Heart left ventricle (tissue), 13 donors: ENCODE measurements at regions not wholly inside any gene's neighbourhood (a gene's known extent, or its start where the extent isn't known, plus 50 kb on each side); places are given as distances from the start of the nearest gene placed in this dataset.

Experiments
- POLR2A ChIP-seq, 2 donors: fragments of 450-650 bp; IDR thresholded peaks; one replicate each; pipeline ENCODE4 v1.6.1; 2017; ENCODE audit warnings: antibody characterized with exemption in 2 of 2, mild to moderate bottlenecking in 2 of 2, moderate library complexity in 2 of 2
- TF ChIP-seq, protein P1 (sequence below), 12 donors: fragments of 200-600 bp; sonication (generic) in 4 of 12; IDR thresholded peaks; one replicate each; pipeline versions ENCODE4 v1.5.0 to v1.8.0; 2018 to 2022; ENCODE audit warnings: antibody characterized with exemption in 12 of 12, mild to moderate bottlenecking in 5 of 12
- donor health status: ischemic (EF 13 %, LVEDD 7.1; RV severe dilation, severe dysfunction).
- donor health status: DM: no; HTN: yes; CAD: no.
- donor health status: DM: no; HTN: no; CAD: no.
- donor health status: ischemic (EF 25% LVEDD 6.9; RV normal size, moderate dysfunction).
- donor health status: ischemic (EF 25% LVEDD 5.7; RV mildly dilated, moderate dysfunction).
- donor health status: ischemic (EF 35%, LVEDD 5.7; RV mildly dilated, moderate dysfunction).
- donor health status: nonischemic (EF 11% LVEDD 7.7; RV severe dilation, severe dysfunction).
- donor health status: DM: yes; HTN: yes; CAD: no.
- donor health status: PGD.
- donor health status: ischemic (EF 29% LVEDD 5.4; RV normal size, mild dysfunction).
- donor health status: nonischemic (EF 23%, LVEDD 6.1; RV moderate dilation, normal function).

DNA sequence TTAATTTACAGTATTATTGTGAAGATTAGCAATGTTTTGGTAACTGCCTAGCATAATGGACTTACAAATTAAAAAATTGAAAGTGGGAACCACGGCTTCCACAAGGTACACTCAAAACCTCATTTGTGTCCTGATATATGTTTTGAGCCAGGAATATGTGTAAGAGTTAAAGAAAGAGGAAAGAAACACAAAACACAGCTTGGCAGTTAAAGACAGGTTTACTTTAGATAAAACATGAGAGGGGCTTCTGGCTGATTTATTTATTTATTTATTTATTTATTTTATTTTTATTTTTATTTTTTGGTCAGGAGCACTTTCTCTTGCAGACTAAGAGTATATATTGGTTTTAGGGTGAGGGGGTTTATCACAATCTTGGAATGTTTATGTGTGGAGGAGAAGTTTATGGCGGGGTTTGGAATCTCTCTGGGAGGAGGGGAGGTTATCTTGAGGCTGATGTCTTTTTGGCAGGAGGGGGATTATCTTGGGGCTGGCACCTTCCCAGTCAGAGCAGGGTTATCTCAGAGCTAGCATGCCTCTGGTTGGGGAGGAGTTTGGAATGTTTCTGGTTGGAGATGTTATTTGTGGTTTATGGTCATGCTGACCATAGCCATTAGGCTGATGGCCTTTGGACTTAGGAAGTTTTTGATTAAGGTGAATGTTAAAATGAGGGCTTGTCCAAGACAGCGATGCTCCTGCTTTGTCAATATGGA lies 436.7 kb downstream of the DAD1 start:
- TF ChIP-seq POLR2A (IDR thresholded peaks at IDR 0.05) = no peak
- TF ChIP-seq, protein P1, sequence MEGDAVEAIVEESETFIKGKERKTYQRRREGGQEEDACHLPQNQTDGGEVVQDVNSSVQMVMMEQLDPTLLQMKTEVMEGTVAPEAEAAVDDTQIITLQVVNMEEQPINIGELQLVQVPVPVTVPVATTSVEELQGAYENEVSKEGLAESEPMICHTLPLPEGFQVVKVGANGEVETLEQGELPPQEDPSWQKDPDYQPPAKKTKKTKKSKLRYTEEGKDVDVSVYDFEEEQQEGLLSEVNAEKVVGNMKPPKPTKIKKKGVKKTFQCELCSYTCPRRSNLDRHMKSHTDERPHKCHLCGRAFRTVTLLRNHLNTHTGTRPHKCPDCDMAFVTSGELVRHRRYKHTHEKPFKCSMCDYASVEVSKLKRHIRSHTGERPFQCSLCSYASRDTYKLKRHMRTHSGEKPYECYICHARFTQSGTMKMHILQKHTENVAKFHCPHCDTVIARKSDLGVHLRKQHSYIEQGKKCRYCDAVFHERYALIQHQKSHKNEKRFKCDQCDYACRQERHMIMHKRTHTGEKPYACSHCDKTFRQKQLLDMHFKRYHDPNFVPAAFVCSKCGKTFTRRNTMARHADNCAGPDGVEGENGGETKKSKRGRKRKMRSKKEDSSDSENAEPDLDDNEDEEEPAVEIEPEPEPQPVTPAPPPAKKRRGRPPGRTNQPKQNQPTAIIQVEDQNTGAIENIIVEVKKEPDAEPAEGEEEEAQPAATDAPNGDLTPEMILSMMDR (IDR thresholded peaks at IDR 0.05) = no peak
